DOHH2 (cell line): ENCODE measurements at regions not wholly inside any gene's neighbourhood (a gene's known extent, or its start where the extent isn't known, plus 50 kb on each side); places are given as distances from the start of the nearest gene placed in this dataset.

Source experiments
- H3F3A ChIP-seq: fragments of 200-600 bp; sonication (generic), shearing (Covaris generic); 2 replicates; pipeline ENCODE4 v1.6.0; 2016; ENCODE audit warnings: antibody characterized with exemption, mild to moderate bottlenecking; ENCODE audit not compliant: control insufficient read depth, insufficient read depth
- H3K27ac ChIP-seq: fragments of 200-600 bp; sonication (generic); 2 replicates; pipeline ENCODE4 v1.5.1; 2014; ENCODE audit warnings: low read depth, mild to moderate bottlenecking, low read length, moderate library complexity
- H3K27me3 ChIP-seq: fragments of 200-600 bp; sonication (generic); 2 replicates; pipeline ENCODE4 v1.6.1; 2014; ENCODE audit warnings: mild to moderate bottlenecking, low read length, mixed read lengths; ENCODE audit not compliant: control insufficient read depth
- H3K36me3 ChIP-seq: fragments of 200-600 bp; sonication (generic); 2 replicates; pipeline ENCODE4 v1.6.1; 2014; ENCODE audit warnings: mild to moderate bottlenecking, low read length, moderate library complexity, mixed read lengths; ENCODE audit not compliant: control insufficient read depth
- H3K4me1 ChIP-seq: fragments of 200-600 bp; sonication (generic); 2 replicates; pipeline ENCODE4 v1.6.1; 2014; ENCODE audit warnings: mild to moderate bottlenecking, low read length, mixed read lengths; ENCODE audit not compliant: control insufficient read depth
- H3K4me2 ChIP-seq: fragments of 200-600 bp; sonication (generic); 2 replicates; pipeline ENCODE4 v1.6.0; 2014; ENCODE audit warnings: mild to moderate bottlenecking, low read length, moderate library complexity
- H3K4me3 ChIP-seq: fragments of 200-600 bp; sonication (generic); 2 replicates; pipeline ENCODE4 v1.5.1; 2014; ENCODE audit warnings: mild to moderate bottlenecking, low read length, mixed read lengths
- H3K79me2 ChIP-seq: fragments of 200-600 bp; sonication (generic); 2 replicates; pipeline ENCODE4 v1.6.1; 2014; ENCODE audit warnings: mild to moderate bottlenecking, low read length, mixed read lengths; ENCODE audit not compliant: control insufficient read depth
- H3K9me2 ChIP-seq: fragments of 200-600 bp; sonication (generic); replicated peaks from 2 replicates; pipeline ENCODE4 v1.6.1; 2014; ENCODE audit warnings: mild to moderate bottlenecking, low read length, mixed read lengths; ENCODE audit not compliant: control insufficient read depth
- H3K9me3 ChIP-seq: fragments of 200-600 bp; sonication (generic); 2 replicates; pipeline ENCODE4 v1.6.1; 2014; ENCODE audit warnings: antibody characterized with exemption, low read length, mixed read lengths; ENCODE audit not compliant: control insufficient read depth, insufficient read depth
- H4K20me1 ChIP-seq: fragments of 200-600 bp; sonication (generic); 2 replicates; pipeline ENCODE4 v1.6.0; 2014; ENCODE audit warnings: low read depth, mild to moderate bottlenecking, antibody characterized with exemption, low read length, moderate library complexity; ENCODE audit not compliant: control insufficient read depth, insufficient read depth
- CTCF ChIP-seq: fragments of 200-600 bp; sonication (generic); IDR thresholded peaks from one replicate; pipeline ENCODE4 v1.5.1; 2014; ENCODE audit warnings: antibody characterized with exemption, mild to moderate bottlenecking, low read depth, low read length; ENCODE audit not compliant: poor library complexity, severe bottlenecking
- EZH2phosphoT487 ChIP-seq: fragments of 200-600 bp; sonication (generic); IDR thresholded peaks from 2 replicates; pipeline ENCODE4 v1.6.1; 2017; ENCODE audit warnings: borderline replicate concordance, mild to moderate bottlenecking, antibody characterized with exemption, low read length, moderate library complexity, mixed read lengths

DNA sequence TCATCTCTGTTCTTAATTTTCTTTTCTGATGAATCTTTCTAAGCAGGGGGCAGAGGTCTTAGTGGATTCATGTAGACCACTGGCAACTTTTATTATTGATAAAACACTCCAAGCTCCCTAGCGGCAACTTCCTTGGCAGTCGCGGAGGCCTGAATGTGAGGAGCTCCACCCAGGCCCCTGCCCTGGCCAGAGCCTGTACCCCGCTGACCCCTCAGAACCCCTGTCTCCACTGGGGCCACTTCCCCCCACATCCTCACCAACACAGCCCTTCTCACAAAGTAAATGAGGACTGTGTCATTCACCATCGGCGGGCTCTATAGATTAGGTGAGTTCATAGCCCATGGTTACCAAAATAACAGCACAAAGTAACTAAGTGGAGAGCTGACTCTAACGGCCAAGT, 111.6 kb downstream of the TPRA1 start:
- Histone ChIP-seq H3K27me3 (no peaks in the 10 kb centered on the region; the same call in 1 of the 2 replicates), H3F3A (no peaks in the 10 kb centered on the region), H3K9me2 (no peaks in the 10 kb centered on the region)

DNA sequence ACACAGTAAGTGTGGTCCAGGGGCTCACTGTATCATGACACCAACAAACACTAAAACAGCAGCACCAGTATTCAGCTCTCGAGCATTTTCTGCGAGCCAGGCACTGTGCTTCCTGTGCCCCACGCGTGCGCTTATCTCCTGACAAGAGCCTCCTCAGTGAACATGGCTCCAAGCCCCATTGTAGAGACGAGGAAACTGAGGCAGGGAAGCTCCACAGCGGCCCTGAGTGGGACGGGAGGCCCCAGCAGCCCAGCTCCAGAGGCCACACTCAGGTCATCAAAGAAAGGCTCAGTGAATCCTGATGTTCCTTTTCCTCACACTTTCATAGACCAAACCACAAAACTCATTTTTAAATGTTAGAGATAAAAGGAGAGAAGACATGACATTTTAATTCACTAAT, 113.1 kb downstream of the TPRA1 start:
- Histone ChIP-seq H3K79me2 (no peaks in the 10 kb centered on the region), H3F3A (no peaks in the 10 kb centered on the region), H3K4me1 (no peaks in the 10 kb centered on the region), H3K4me2 (no peak overlapping the region), H3K27ac (no peak overlapping the region), H3K9me3 (no peaks in the 10 kb centered on the region), H3K9me2 (no peaks in the 10 kb centered on the region), H3K27me3 (no peaks in the 10 kb centered on the region; the same call in 1 of the 2 replicates), H3K36me3 (no peaks in the 10 kb centered on the region), H3K4me3 (no peak overlapping the region), H4K20me1 (no peaks in the 10 kb centered on the region)
- TF ChIP-seq CTCF, result no peak
- TF ChIP-seq EZH2phosphoT487, result no peak

More for the DNA sequence above, 111.6 kb downstream of the TPRA1 start:
- Histone ChIP-seq H3K79me2 (no peaks in the 10 kb centered on the region), H3K4me2 (no peak overlapping the region), H3K36me3 (no peaks in the 10 kb centered on the region), H4K20me1 (no peaks in the 10 kb centered on the region), H3K9me3 (no peaks in the 10 kb centered on the region), H3K27ac (no peak overlapping the region), H3K4me1 (no peaks in the 10 kb centered on the region), H3K4me3 (no peak overlapping the region)
- TF ChIP-seq CTCF (no peak), EZH2phosphoT487 (no peak)

DNA sequence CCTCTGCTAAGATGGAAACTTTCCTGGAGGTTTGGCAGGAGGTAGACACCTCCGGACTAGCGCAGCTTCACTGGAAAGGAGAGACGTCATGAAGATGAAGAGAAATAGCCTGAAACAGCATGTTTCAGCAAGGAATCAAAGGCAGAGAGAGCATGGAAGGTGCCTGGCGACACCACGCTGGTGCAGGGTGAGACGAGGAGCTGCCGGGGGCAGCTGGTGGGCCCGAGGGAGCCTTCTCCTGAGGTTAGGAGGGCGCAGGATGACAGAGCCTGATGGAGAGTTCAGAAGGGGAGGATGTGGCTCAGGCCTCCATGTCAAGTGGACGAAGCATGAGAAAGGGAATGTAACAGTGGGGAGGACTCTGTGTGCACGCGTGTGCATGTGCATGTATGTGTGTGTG, 113.6 kb downstream of the TPRA1 start:
- Histone ChIP-seq H3K27me3 (no peaks in the 10 kb centered on the region; the same call in 1 of the 2 replicates), H3K9me2 (no peaks in the 10 kb centered on the region)
- TF ChIP-seq EZH2phosphoT487 (no peak), CTCF (no peak)

More for the DNA sequence above, 113.6 kb downstream of the TPRA1 start:
- Histone ChIP-seq H3K79me2 (no peaks in the 10 kb centered on the region), H3F3A (no peaks in the 10 kb centered on the region), H3K27ac (no peak overlapping the region), H3K4me3 (no peak overlapping the region), H3K36me3 (no peaks in the 10 kb centered on the region), H3K4me1 (no peaks in the 10 kb centered on the region), H3K4me2 (no peak overlapping the region), H4K20me1 (no peaks in the 10 kb centered on the region), H3K9me3 (no peaks in the 10 kb centered on the region)
